HepG2 (cell line): ENCODE measurements at regions not wholly inside any gene's neighbourhood (a gene's known extent, or its start where the extent isn't known, plus 50 kb on each side); places are given as distances from the start of the nearest gene placed in this dataset.
A peak's percentile ranks its signal among the peaks of the same experiment; 100 is the strongest.

Experiments
- GFI1 ChIP-seq: sonication (generic); formaldehyde crosslinking; IDR thresholded peaks from 2 replicates; pipeline ENCODE4 v1.5.0; 2020; ENCODE audit warnings: missing genetic modification reagents, mild to moderate bottlenecking, borderline replicate concordance
- HOXA3 ChIP-seq: sonication (generic); formaldehyde crosslinking; IDR thresholded peaks from 2 replicates; pipeline ENCODE4 v1.5.0; 2020; ENCODE audit warnings: missing genetic modification reagents
- JUN ChIP-seq: sonication (generic); formaldehyde crosslinking; IDR thresholded peaks from 2 replicates; pipeline ENCODE4 v1.4.0; 2020; ENCODE audit warnings: mild to moderate bottlenecking, missing genetic modification reagents
- MAFG ChIP-seq: sonication (generic); formaldehyde crosslinking; IDR thresholded peaks from 2 replicates; pipeline ENCODE4 v1.5.1; 2020; ENCODE audit warnings: mild to moderate bottlenecking, missing genetic modification reagents
- MAX ChIP-seq: IDR thresholded peaks from 2 replicates; pipeline ENCODE4 v1.6.1; 2012; ENCODE audit warnings: inconsistent platforms
- MED1 ChIP-seq: sonication (generic); formaldehyde crosslinking; IDR thresholded peaks from 2 replicates; pipeline ENCODE4 v1.4.0; 2020; ENCODE audit warnings: missing genetic modification reagents
- NFYC ChIP-seq: IDR thresholded peaks from 2 replicates; pipeline ENCODE4 v1.6.1; 2016; ENCODE audit warnings: missing genetic modification reagents, missing compliant biosample characterization
- NR1H2 ChIP-seq: sonication (generic); formaldehyde crosslinking; IDR thresholded peaks from 2 replicates; pipeline ENCODE4 v1.8.1; 2022; ENCODE audit warnings: low read depth, missing genetic modification reagents, borderline replicate concordance
- NR2F2 ChIP-seq: IDR thresholded peaks from 2 replicates; pipeline ENCODE4 v1.6.1; 2012; ENCODE audit warnings: low read depth, inconsistent platforms, borderline replicate concordance
- PITX1 ChIP-seq: sonication (generic); formaldehyde crosslinking; IDR thresholded peaks from 2 replicates; pipeline ENCODE4 v1.5.1; 2020; ENCODE audit warnings: mild to moderate bottlenecking, missing genetic modification reagents
- POGZ ChIP-seq: sonication (generic); formaldehyde crosslinking; IDR thresholded peaks from 2 replicates; pipeline ENCODE4 v1.4.0; 2020; ENCODE audit warnings: mild to moderate bottlenecking, missing genetic modification reagents
- SP2 ChIP-seq: sonication (generic); formaldehyde crosslinking; IDR thresholded peaks from 2 replicates; pipeline ENCODE4 v1.5.1; 2020; ENCODE audit warnings: mild to moderate bottlenecking, missing genetic modification reagents
- ZFY ChIP-seq: sonication (generic); formaldehyde crosslinking; IDR thresholded peaks from 2 replicates; pipeline ENCODE4 v1.4.0; 2020; ENCODE audit warnings: missing genetic modification reagents
- ZMYM4 ChIP-seq: sonication (generic); formaldehyde crosslinking; IDR thresholded peaks from 2 replicates; pipeline ENCODE4 v1.8.1; 2023; ENCODE audit warnings: mild to moderate bottlenecking, missing genetic modification reagents
- ZNF12 ChIP-seq: sonication (generic); formaldehyde crosslinking; IDR thresholded peaks from 2 replicates; pipeline ENCODE4 v1.5.0; 2020; ENCODE audit warnings: missing genetic modification reagents
- ZNF501 ChIP-seq: sonication (generic); formaldehyde crosslinking; IDR thresholded peaks from 2 replicates; pipeline ENCODE4 v1.5.1; 2020; ENCODE audit warnings: mild to moderate bottlenecking, moderate library complexity, missing genetic modification reagents
- TF ChIP-seq, protein P1 (sequence below): sonication (generic); formaldehyde crosslinking; IDR thresholded peaks from 2 replicates; pipeline ENCODE4 v1.9.0; 2022; ENCODE audit warnings: missing genetic modification reagents, mild to moderate bottlenecking, borderline replicate concordance
- TF ChIP-seq, protein P2 (sequence below): sonication (generic); formaldehyde crosslinking; IDR thresholded peaks from 2 replicates; pipeline ENCODE4 v1.4.0; 2020; ENCODE audit warnings: mild to moderate bottlenecking, missing genetic modification reagents
- TF ChIP-seq, protein P3 (sequence below): sonication (generic); formaldehyde crosslinking; IDR thresholded peaks from 2 replicates; pipeline ENCODE4 v1.5.1; 2020; ENCODE audit warnings: mild to moderate bottlenecking, moderate library complexity, missing genetic modification reagents
- TF ChIP-seq, protein P4 (sequence below): sonication (generic); formaldehyde crosslinking; IDR thresholded peaks from 2 replicates; pipeline ENCODE4 v1.4.0; 2020; ENCODE audit warnings: missing genetic modification reagents, borderline replicate concordance

DNA sequence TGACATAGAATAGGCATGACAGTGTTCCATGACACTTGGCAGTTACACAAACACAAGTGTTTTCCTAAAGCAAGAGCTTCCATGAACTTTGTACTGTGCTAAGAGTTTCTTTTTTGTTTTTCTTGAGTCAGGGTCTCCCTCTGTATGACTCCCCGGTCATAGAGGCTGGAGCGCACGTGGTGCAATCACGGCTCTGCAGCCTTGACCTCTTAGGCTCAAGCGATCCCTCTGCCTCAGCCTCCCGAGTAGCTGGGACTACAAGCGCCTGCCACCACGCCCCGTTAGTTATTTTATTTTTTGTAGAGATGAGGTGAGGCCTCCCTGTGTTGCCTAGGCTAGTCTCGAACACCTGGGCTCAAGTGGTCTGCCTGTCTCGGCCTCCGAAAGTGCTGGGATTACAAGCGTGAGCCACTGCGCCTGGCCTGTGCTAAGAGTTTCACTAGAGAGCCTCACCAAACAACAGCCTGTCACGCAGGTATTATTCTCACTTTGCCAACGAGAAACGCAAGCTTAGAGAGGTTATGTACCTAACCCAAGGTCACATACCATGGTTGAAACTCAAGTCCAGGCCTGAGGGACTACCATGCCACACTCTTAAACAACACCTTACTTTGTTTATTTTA lies 355.9 kb downstream of the KLF12 start (continued):
- TF ChIP-seq PITX1 (CRISPR knock-in tag) (0 out of 2 replicates have a peak, but pooled peaks have one; percentile 36), GFI1 (peak; percentile 87), MAFG (CRISPR knock-in tag) (0 out of 2 replicates have a peak, but pooled peaks have one; percentile 21), NFYC (CRISPR knock-in tag) (no peak), POGZ (CRISPR knock-in tag) (0 out of 2 replicates have a peak, but pooled peaks have one; percentile 66), ZNF12 (no peak), HOXA3 (peak; percentile 35; the same call in 1 of the 2 replicates), NR2F2 (peak; percentile 56), ZFY (0 out of 2 replicates have a peak, but pooled peaks have one; percentile 24), ZNF501 (CRISPR knock-in tag) (peak; percentile 56; the same call in 1 of the 2 replicates), MED1 (CRISPR knock-in tag) (peak; percentile 58; the same call in 1 of the 2 replicates), JUN (CRISPR knock-in tag) (no peak), NR1H2 (CRISPR knock-in tag) (no peak), SP2 (0 out of 2 replicates have a peak, but pooled peaks have one; percentile 22), ZMYM4 (CRISPR knock-in tag) (peak; percentile 79), MAX (peak; percentile 58)
- TF ChIP-seq, protein P1, sequence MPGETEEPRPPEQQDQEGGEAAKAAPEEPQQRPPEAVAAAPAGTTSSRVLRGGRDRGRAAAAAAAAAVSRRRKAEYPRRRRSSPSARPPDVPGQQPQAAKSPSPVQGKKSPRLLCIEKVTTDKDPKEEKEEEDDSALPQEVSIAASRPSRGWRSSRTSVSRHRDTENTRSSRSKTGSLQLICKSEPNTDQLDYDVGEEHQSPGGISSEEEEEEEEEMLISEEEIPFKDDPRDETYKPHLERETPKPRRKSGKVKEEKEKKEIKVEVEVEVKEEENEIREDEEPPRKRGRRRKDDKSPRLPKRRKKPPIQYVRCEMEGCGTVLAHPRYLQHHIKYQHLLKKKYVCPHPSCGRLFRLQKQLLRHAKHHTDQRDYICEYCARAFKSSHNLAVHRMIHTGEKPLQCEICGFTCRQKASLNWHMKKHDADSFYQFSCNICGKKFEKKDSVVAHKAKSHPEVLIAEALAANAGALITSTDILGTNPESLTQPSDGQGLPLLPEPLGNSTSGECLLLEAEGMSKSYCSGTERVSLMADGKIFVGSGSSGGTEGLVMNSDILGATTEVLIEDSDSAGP (CRISPR knock-in tag), result 0 out of 2 replicates have a peak, but pooled peaks have one; percentile 19
- TF ChIP-seq, protein P2, sequence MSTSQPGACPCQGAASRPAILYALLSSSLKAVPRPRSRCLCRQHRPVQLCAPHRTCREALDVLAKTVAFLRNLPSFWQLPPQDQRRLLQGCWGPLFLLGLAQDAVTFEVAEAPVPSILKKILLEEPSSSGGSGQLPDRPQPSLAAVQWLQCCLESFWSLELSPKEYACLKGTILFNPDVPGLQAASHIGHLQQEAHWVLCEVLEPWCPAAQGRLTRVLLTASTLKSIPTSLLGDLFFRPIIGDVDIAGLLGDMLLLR (CRISPR knock-in tag), result no peak
- TF ChIP-seq, protein P3, sequence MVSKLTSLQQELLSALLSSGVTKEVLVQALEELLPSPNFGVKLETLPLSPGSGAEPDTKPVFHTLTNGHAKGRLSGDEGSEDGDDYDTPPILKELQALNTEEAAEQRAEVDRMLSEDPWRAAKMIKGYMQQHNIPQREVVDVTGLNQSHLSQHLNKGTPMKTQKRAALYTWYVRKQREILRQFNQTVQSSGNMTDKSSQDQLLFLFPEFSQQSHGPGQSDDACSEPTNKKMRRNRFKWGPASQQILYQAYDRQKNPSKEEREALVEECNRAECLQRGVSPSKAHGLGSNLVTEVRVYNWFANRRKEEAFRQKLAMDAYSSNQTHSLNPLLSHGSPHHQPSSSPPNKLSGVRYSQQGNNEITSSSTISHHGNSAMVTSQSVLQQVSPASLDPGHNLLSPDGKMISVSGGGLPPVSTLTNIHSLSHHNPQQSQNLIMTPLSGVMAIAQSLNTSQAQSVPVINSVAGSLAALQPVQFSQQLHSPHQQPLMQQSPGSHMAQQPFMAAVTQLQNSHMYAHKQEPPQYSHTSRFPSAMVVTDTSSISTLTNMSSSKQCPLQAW (CRISPR knock-in tag), result peak; percentile 53; the same call in 1 of the 2 replicates
- TF ChIP-seq, protein P4, sequence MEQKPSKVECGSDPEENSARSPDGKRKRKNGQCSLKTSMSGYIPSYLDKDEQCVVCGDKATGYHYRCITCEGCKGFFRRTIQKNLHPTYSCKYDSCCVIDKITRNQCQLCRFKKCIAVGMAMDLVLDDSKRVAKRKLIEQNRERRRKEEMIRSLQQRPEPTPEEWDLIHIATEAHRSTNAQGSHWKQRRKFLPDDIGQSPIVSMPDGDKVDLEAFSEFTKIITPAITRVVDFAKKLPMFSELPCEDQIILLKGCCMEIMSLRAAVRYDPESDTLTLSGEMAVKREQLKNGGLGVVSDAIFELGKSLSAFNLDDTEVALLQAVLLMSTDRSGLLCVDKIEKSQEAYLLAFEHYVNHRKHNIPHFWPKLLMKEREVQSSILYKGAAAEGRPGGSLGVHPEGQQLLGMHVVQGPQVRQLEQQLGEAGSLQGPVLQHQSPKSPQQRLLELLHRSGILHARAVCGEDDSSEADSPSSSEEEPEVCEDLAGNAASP (CRISPR knock-in tag), result no peak
